DMS53 (cell line): ENCODE measurements at regions not wholly inside any gene's neighbourhood (a gene's known extent, or its start where the extent isn't known, plus 50 kb on each side); places are given as distances from the start of the nearest gene placed in this dataset.
"Not testable (repeated sequence)": the region's sequence is repeated elsewhere in the genome, so short reads cannot be mapped to it uniquely, and the experiment has no call there.

Source experiments
- DNase-seq: peaks from one replicate; lab custom pipeline; 2025; lab: John Stamatoyannopoulos, UW

- no peak for DNase-seq
Observed at GRCh38 chr1:233722212-233722979, 108.5 kb downstream of the KCNK1 start.

GRCh38 chr1:233723387-233723786 is 109.5 kb downstream of the KCNK1 start:
- no peak for DNase-seq

DNA sequence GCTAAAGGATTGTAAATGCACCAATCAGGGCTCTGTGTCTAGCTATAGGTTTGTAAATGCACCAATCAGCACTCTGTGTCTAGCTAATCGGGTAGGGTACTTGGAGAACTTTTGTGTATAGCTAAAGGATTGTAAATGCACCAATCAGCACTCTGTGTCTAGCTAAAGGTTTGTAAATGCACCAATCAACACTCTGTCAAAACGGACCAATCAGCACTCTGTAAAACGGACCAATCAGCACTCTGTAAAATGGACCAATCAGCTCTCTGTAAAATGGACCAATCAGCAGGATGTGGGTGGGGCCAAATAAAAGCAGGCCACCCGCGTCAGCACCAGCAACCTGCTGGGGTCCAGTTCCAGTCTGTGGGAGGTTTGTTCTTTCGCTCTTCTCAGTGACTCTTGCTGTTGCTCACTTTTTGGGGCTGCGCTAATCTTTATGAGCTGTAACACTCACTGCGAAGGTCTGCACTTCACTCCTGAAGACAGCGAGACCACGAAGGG is 110.3 kb downstream of the KCNK1 start:
- not testable (repeated sequence) for DNase-seq

DNA sequence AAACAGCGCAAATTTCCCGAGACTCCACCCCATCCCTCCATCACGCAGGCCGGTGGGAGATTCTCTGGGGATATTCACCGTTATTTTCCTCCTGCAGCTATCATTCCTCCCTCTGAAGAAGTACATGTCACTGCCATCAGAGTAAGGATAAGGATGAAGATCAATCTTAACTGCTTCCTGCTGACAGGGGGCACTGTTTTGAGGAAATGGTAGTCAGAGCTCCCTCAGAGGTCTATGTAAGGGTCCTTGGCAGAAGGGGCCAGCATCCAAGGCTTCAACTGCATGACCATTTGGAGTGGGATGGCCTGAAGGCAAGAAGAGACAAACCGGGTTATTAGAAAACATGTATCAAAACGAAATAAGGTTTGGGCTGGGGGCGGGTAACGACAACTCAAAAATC is 111.5 kb downstream of the KCNK1 start:
- no peak for DNase-seq

DNA sequence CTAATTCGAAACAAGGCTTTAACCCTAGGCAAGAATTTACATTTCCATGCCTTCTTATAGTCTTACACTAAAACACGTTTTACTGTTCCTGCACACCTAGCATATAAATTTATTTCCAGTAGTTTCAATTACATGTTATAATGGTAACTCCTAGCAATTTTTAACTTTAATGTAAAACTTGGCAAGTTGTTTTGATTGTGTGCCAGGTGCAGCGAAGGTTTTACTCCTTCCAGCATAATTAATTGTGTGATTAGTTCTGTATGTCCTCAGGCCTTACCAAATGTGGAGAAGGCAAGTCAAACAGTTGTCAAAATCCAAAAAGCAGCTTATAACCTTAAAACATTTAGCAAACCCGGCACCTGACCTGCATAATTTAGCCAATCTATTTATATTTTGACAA is 114.8 kb downstream of the KCNK1 start:
- no peak for DNase-seq

- DNase-seq = no peak
Observed at GRCh38 chr1:233730380-233730779, 116.5 kb downstream of the KCNK1 start.

GRCh38 chr1:233730809-233731208 is 116.9 kb downstream of the KCNK1 start:
- DNase-seq = peak; percentile 19

GRCh38 chr1:233732206-233732605 is 118.3 kb downstream of the KCNK1 start:
- no peak for DNase-seq

DNA sequence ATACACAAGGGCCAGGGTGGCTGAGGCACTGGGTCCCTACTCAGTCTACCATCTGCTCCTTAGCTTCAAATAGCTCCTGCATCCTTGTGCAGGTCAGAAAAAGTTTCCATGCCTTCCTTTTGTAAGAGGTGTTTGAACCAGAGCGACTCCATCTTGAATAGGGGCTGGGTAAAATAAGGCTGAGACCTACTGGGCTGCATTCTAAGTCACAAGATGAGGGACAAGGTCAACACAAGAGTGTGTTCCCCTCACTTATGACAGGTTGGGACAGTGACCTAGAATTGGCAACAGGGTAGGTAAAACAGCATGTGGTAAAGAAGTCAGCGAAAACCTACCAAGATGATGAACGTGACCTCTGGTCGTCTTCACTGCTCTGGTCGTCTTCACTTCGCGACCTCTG is 120.5 kb downstream of the KCNK1 start:
- no peak for DNase-seq

- DNase-seq = no peak
Observed at GRCh38 chr1:233735331-233735730, 121.4 kb downstream of the KCNK1 start.

- DNase-seq = no peak
Observed at GRCh38 chr1:233735847-233736246, 121.9 kb downstream of the KCNK1 start.

GRCh38 chr1:233737341-233737740 is 123.4 kb downstream of the KCNK1 start:
- no peak for DNase-seq

DNA sequence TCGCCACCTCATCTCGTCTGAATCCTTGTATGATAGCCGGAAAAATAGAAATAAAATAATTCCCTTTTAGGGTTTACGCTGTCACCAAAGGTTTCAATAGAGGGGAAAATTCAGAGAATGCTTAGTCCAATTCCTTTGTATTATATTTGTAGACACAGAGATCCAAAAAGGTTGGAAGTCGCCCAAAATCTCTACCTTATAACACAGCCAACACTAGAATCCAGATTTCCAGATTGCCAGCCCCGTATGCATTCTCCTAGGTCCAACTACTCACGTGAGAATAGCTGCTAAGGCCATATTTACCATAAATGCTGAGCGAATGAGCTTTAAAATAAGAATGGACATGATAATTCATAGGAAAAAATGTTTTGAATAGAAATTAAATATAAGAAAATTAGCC is 124.5 kb downstream of the KCNK1 start:
- DNase-seq = no peak

- no peak for DNase-seq
Observed at GRCh38 chr1:233738850-233739249, 124.9 kb downstream of the KCNK1 start.

DNA sequence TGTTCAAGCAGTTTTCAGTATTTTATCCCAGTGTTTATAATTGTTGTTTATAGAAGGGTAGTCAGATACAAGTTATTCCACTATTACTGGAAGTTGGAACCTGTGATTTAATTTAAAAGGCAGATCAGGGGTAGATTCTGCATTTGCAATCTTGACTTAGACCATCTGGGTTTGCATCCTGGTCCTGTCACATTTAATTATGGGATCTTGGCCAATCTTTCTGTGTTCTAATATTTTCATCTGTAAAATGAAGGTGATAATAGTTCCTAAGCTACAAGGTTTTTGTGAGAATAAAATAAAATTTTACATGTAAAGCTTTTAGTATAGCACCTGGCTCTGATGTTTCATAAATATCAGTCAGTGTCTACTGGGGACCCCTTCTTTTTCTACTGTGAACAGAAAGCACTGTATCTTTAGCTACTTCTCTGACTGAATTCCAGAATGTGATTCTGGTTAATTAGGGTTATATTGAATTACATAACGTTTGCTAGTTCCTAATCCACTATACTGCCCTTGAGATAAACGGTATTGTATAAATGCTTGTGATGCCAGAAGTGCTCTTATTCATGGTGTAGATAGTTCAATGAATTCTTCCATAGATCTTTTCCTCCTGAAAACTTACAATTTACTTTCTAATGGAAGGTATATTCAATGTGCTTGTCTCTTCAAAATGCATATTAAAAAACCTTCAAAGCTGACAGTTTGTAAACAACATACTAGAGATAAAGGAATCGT is 131.0 kb downstream of the KCNK1 start:
- DNase-seq = no peak

- DNase-seq = no peak
Observed at GRCh38 chr1:233750139-233750538, 136.2 kb downstream of the KCNK1 start.

DNA sequence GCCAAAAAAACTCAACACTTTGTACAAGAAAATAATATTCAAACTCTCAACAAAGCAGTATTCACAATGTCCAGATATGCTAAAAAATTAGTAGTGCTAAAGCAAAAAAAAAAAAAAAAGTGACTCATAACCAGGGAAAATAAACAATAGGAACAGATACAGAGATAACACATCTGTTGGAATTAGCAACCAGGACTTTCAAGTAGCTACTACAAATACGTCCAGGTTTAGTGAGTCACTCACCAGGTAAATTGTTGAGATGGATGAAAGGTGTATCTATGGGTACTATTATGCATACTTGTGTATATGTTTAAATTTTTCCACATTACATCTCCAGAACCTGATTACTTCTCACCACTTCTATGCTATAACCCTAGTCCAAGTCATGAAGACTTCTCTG is 144.8 kb upstream of the SLC35F3 start:
- no peak for DNase-seq

- not testable (repeated sequence) for DNase-seq
Observed at GRCh38 chr1:233764304-233764703, 140.2 kb upstream of the SLC35F3 start.

DNA sequence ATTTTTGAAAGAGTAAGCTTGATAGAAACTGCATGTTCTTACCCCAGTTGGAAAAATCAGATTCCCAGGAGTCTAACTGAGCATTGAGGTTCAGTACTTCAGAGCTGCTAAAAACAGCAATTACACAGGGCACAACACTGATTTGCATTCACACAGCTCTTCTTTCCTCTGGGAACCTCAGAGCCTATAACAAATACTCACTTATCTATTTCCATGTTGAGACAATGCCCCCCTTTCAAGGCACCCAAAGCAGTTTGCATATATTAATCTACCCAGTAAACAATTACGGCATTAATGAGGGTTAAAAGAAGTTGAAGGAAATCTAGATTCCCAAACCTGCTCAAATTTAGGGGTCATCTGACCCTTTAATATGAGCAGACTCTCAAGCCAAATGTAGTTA is 126.9 kb upstream of the SLC35F3 start:
- no peak for DNase-seq

DNA sequence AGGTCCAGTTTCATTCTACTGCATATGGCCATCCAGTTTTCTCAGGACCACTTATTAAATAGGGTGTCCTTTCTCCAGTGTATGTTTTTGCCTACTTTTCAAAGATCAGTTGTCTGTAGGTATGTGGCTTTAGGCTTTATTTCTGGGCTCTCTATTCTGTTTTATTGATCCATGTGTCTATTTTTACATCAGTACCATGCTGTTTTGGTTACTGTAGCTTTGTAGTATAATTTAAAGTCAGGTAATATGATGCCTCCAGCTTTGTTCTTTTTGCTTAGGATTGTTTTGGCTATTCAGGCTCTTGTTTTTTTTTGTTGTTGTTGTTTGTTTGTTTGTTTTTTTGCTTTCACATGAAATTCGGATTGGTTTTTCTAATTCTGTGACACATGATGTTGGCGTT is 124.4 kb upstream of the SLC35F3 start:
- DNase-seq = no peak

GRCh38 chr1:233782937-233783586 is 121.4 kb upstream of the SLC35F3 start:
- peak; percentile 18 for DNase-seq

DNA sequence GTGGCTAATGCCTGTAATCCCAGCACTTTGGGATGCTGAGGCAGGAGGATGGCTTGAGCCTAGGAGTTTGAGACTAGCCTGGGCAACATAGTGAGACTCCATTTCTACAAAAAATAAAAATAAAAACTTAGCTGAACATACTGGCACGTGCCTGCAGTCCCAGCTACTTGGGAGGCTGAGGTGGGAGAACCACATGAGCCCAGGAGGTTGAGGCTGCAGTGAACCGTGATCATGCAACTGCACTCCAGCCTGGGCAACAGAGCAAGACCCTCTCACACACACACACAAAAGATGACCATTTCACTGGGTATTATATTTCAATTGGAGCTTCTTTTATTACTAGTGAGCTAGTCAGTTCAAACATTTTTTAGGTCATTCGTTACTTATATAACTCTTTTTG is 116.9 kb upstream of the SLC35F3 start:
- DNase-seq = no peak

- DNase-seq = no peak
Observed at GRCh38 chr1:233788687-233789086, 115.8 kb upstream of the SLC35F3 start.
